ENCODE measurements at regions not wholly inside any gene's neighbourhood (a gene's known extent, or its start where the extent isn't known, plus 50 kb on each side); places are given as distances from the start of the nearest gene placed in this dataset.

DNA sequence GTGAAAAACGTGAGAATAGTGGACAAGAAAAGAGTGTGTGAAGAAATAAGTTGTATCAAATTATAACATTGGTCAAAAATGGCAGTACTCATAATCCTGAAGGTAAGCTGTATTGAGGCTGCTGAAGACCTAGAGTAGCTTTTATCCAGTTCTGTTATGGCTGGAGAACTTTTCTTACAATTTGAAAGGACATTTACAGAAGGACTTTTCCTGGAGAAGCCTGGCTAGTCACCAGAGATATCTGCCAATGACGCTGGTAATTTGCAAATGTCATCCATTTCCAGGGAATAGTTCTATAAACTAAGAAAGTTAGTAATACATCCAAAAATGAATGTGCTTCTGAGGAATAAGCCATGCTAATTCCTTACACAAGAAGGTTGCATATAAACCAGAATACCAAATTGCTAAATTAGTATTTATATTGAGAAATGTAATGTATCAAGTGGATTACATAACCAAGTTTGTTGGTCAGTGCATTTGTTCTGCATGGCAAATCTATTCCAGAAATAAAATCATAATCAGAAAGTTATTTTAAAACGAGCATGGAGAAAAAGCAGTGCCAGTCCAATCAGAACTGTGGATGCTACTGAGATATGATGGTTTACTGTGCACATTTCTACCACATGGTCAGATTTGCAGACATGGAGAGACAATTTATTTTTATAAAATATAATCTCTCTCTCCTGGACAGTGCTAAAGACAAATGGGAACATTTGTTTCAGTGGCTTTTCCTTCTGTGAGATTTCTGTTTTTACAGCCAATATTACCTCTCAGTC, 743.7 kb upstream of the HS3ST1 start:
- Histone ChIP-seq H3K4me1 (ENCODE audit: control insufficient read depth, insufficient read depth, low read length, poor library complexity, severe bottlenecking) (no peaks in the 10 kb centered on the region), H3K27ac (ENCODE audit: low read depth, low read length, severe bottlenecking) (no peak overlapping the region), H3K36me3 (ENCODE audit: control insufficient read depth, insufficient read depth, low read length) (no peaks in the 10 kb centered on the region), H3K4me3 (ENCODE audit: extremely low read depth, insufficient read depth, low read length, poor library complexity, severe bottlenecking) (no peak overlapping the region), H3K9me3 (ENCODE audit: control insufficient read depth, low read length) (no peaks in the 10 kb centered on the region)
- WGBS, 2 experiments (ENCODE audit: insufficient coverage in 2 of 2): 64 to 67% methylated on average over 1 of the region's 3 CpGs

DNA sequence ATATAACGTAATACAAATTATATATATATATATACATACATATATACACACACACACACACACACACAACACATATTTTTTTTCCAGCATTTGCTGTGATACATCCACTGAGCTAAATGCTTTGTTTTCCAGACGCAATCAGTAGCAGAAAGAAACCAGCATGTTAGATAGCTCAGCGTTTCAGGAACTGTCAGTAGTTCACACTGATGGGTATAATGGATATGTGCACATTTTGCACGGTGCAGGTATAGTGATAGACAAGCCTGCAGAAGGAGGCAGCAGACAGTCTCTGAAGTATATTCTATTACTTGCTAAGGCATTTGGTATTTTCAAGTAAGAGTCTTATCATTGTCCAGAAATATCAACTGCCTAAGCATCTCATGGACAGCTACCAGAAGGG, 741.6 kb upstream of the HS3ST1 start:
- no peaks in the 10 kb centered on the region for H3K9me3 ChIP-seq (ENCODE audit: control insufficient read depth, low read length)
- WGBS, 2 experiments (ENCODE audit: insufficient coverage in 2 of 2): 80 to 84% methylated on average over 2 of the region's 4 CpGs
- H3K4me1 ChIP-seq (ENCODE audit: control insufficient read depth, insufficient read depth, low read length, poor library complexity, severe bottlenecking): no peaks in the 10 kb centered on the region
- no peaks in the 10 kb centered on the region for H3K36me3 ChIP-seq (ENCODE audit: control insufficient read depth, insufficient read depth, low read length)
- no peak overlapping the region for H3K4me3 ChIP-seq (ENCODE audit: extremely low read depth, insufficient read depth, low read length, poor library complexity, severe bottlenecking)
- H3K27ac ChIP-seq (ENCODE audit: low read depth, low read length, severe bottlenecking): no peak overlapping the region

DNA sequence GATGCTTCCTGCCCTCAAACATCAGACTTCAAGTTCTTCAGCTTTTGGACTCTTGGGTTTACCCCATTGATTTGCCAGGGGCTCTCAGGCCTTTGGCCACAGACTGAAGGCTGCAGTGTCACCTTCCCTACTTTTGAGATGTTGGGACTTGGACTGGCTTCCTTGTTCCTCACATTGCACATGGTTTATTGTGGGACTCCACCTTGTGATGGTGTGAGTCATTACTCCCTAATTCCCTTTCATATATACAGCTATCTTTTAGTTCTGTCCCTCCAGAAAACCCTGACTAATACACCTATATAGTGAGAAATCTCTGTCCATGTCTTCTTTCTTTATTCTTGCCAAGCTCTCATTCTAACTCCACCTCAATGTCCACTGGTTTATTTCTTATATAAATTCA, 736.9 kb upstream of the HS3ST1 start:
- no peaks in the 10 kb centered on the region for H3K4me1 ChIP-seq (ENCODE audit: control insufficient read depth, insufficient read depth, low read length, poor library complexity, severe bottlenecking)
- no peaks in the 10 kb centered on the region for H3K36me3 ChIP-seq (ENCODE audit: control insufficient read depth, insufficient read depth, low read length)
- no peaks in the 10 kb centered on the region for H3K9me3 ChIP-seq (ENCODE audit: control insufficient read depth, low read length)
- no peak overlapping the region for H3K4me3 ChIP-seq (ENCODE audit: extremely low read depth, insufficient read depth, low read length, poor library complexity, severe bottlenecking)
- H3K27ac ChIP-seq (ENCODE audit: low read depth, low read length, severe bottlenecking): no peak overlapping the region

GRCh38 chr4:12146339-12146738, 717.6 kb upstream of the HS3ST1 start:
- Histone ChIP-seq H3K4me3 (ENCODE audit: extremely low read depth, insufficient read depth, low read length, poor library complexity, severe bottlenecking) (no peak overlapping the region), H3K27ac (ENCODE audit: low read depth, low read length, severe bottlenecking) (no peak overlapping the region), H3K36me3 (ENCODE audit: control insufficient read depth, insufficient read depth, low read length) (no peaks in the 10 kb centered on the region), H3K9me3 (ENCODE audit: control insufficient read depth, low read length) (no peaks in the 10 kb centered on the region), H3K4me1 (ENCODE audit: control insufficient read depth, insufficient read depth, low read length, poor library complexity, severe bottlenecking) (no peaks in the 10 kb centered on the region)

DNA sequence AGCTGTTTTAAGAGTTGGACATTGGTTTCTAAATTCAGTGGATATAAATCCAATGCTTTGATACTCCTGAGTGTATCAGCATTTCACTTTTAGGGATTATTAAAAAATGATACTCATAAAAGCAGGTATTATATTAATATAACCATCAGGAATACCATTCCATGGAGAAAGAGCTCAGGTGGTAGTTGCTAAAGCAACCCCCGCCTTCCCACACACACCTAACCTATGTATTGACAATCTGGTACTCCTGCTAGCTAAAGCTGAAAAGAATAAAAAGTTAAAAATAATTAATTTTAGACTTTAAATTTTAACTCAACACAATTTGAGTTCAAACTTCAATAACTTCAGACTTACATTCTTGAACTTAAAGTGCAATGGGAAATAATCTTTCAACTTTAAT, 717.1 kb upstream of the HS3ST1 start:
- Histone ChIP-seq H3K36me3 (ENCODE audit: control insufficient read depth, insufficient read depth, low read length) (no peaks in the 10 kb centered on the region), H3K4me1 (ENCODE audit: control insufficient read depth, insufficient read depth, low read length, poor library complexity, severe bottlenecking) (no peaks in the 10 kb centered on the region), H3K27ac (ENCODE audit: low read depth, low read length, severe bottlenecking) (no peak overlapping the region), H3K9me3 (ENCODE audit: control insufficient read depth, low read length) (no peaks in the 10 kb centered on the region), H3K4me3 (ENCODE audit: extremely low read depth, insufficient read depth, low read length, poor library complexity, severe bottlenecking) (no peak overlapping the region)
- no CpG with 5 or more reads among the region's 1 CpG for WGBS, 2 experiments (ENCODE audit: insufficient coverage in 2 of 2)

DNA sequence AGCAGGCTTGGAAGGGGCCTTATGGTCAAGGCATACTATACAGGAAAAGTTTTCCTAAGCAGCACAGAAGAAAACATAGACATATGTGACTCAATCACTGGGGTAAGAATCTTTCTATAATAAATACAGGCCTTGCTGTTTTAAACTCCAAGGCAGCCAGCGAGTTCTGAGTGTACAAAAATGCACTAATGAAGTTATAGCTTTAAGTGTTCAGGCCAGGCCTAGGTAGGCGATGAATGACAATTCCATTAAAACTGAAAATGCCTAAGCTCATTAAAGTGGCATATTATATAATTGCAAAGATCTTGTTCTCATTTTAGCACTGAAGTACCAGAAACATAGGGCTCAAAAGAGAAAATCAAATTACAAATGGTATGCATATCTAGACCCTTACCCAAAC, 716.4 kb upstream of the HS3ST1 start:
- no peaks in the 10 kb centered on the region for H3K36me3 ChIP-seq (ENCODE audit: control insufficient read depth, insufficient read depth, low read length)
- no peak overlapping the region for H3K4me3 ChIP-seq (ENCODE audit: extremely low read depth, insufficient read depth, low read length, poor library complexity, severe bottlenecking)
- H3K9me3 ChIP-seq (ENCODE audit: control insufficient read depth, low read length): no peaks in the 10 kb centered on the region
- no peaks in the 10 kb centered on the region for H3K4me1 ChIP-seq (ENCODE audit: control insufficient read depth, insufficient read depth, low read length, poor library complexity, severe bottlenecking)
- WGBS, 2 experiments (ENCODE audit: insufficient coverage in 2 of 2): 100% methylated on average over 1 of the region's 2 CpGs; no CpG with 5 or more reads in 1 of the 2 experiments
- H3K27ac ChIP-seq (ENCODE audit: low read depth, low read length, severe bottlenecking): no peak overlapping the region

- no peaks in the 10 kb centered on the region for H3K4me1 ChIP-seq (ENCODE audit: control insufficient read depth, insufficient read depth, low read length, poor library complexity, severe bottlenecking)
- H3K4me3 ChIP-seq (ENCODE audit: extremely low read depth, insufficient read depth, low read length, poor library complexity, severe bottlenecking): no peak overlapping the region
- no peak overlapping the region for H3K27ac ChIP-seq (ENCODE audit: low read depth, low read length, severe bottlenecking)
- no peaks in the 10 kb centered on the region for H3K9me3 ChIP-seq (ENCODE audit: control insufficient read depth, low read length)
- no CpG with 5 or more reads among the region's 2 CpGs for WGBS, 2 experiments (ENCODE audit: insufficient coverage in 2 of 2)
- H3K36me3 ChIP-seq (ENCODE audit: control insufficient read depth, insufficient read depth, low read length): no peaks in the 10 kb centered on the region
Measured at GRCh38 chr4:12144051-12144450, 715.4 kb upstream of the HS3ST1 start.

- H3K27ac ChIP-seq (ENCODE audit: low read depth, low read length, severe bottlenecking): no peak overlapping the region
Measured at GRCh38 chr4:12140864-12141263, 712.2 kb upstream of the HS3ST1 start.

GRCh38 chr4:12139296-12139695, 710.6 kb upstream of the HS3ST1 start:
- Histone ChIP-seq H3K27ac (ENCODE audit: low read depth, low read length, severe bottlenecking) (no peak overlapping the region), H3K36me3 (ENCODE audit: control insufficient read depth, insufficient read depth, low read length) (no peaks in the 10 kb centered on the region), H3K4me3 (ENCODE audit: extremely low read depth, insufficient read depth, low read length, poor library complexity, severe bottlenecking) (no peak overlapping the region), H3K4me1 (ENCODE audit: control insufficient read depth, insufficient read depth, low read length, poor library complexity, severe bottlenecking) (no peaks in the 10 kb centered on the region), H3K9me3 (ENCODE audit: control insufficient read depth, low read length) (no peaks in the 10 kb centered on the region)
- 83% methylated on average over 1 of the region's 3 CpGs; no CpG with 5 or more reads in 1 of the 2 experiments for WGBS, 2 experiments (ENCODE audit: insufficient coverage in 2 of 2)

More at GRCh38 chr4:12140864-12141263, 712.2 kb upstream of the HS3ST1 start:
- no peaks in the 10 kb centered on the region for H3K9me3 ChIP-seq (ENCODE audit: control insufficient read depth, low read length)
- H3K36me3 ChIP-seq (ENCODE audit: control insufficient read depth, insufficient read depth, low read length): no peaks in the 10 kb centered on the region
- no peaks in the 10 kb centered on the region for H3K4me1 ChIP-seq (ENCODE audit: control insufficient read depth, insufficient read depth, low read length, poor library complexity, severe bottlenecking)
- no peak overlapping the region for H3K4me3 ChIP-seq (ENCODE audit: extremely low read depth, insufficient read depth, low read length, poor library complexity, severe bottlenecking)

- Histone ChIP-seq H3K9me3 (ENCODE audit: control insufficient read depth, low read length) (no peaks in the 10 kb centered on the region), H3K4me1 (ENCODE audit: control insufficient read depth, insufficient read depth, low read length, poor library complexity, severe bottlenecking) (no peaks in the 10 kb centered on the region), H3K27ac (ENCODE audit: low read depth, low read length, severe bottlenecking) (no peak overlapping the region), H3K4me3 (ENCODE audit: extremely low read depth, insufficient read depth, low read length, poor library complexity, severe bottlenecking) (no peak overlapping the region), H3K36me3 (ENCODE audit: control insufficient read depth, insufficient read depth, low read length) (no peaks in the 10 kb centered on the region)
- no CpG with 5 or more reads among the region's 1 CpG for WGBS, 2 experiments (ENCODE audit: insufficient coverage in 2 of 2)
Measured at GRCh38 chr4:12138488-12138887, 709.8 kb upstream of the HS3ST1 start.

DNA sequence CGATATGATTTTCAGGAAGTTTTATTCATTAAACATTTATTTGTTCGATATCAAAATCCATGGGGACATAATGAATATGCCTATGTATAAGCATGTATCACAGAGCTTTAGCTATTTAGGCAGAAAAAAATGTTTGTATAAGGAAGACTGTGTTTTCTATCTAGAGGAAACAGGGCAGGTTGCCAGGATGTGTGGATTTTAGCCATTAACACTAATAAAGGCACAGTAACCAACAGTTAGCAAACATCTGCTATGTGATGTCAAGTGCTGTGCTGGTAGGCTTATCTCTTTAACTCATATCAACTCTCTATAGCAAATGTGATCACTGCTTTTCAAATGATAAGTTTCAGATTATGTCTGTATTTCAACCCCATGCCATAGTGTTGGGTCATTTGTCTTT, 708.9 kb upstream of the HS3ST1 start:
- Histone ChIP-seq H3K4me3 (ENCODE audit: extremely low read depth, insufficient read depth, low read length, poor library complexity, severe bottlenecking) (no peak overlapping the region), H3K4me1 (ENCODE audit: control insufficient read depth, insufficient read depth, low read length, poor library complexity, severe bottlenecking) (no peaks in the 10 kb centered on the region)
- WGBS, 2 experiments (ENCODE audit: insufficient coverage in 2 of 2): no CpG with 5 or more reads among the region's 2 CpGs

More for the DNA sequence above, 708.9 kb upstream of the HS3ST1 start:
- H3K9me3 ChIP-seq (ENCODE audit: control insufficient read depth, low read length): no peaks in the 10 kb centered on the region
- no peaks in the 10 kb centered on the region for H3K36me3 ChIP-seq (ENCODE audit: control insufficient read depth, insufficient read depth, low read length)
- no peak overlapping the region for H3K27ac ChIP-seq (ENCODE audit: low read depth, low read length, severe bottlenecking)
